ENCODE measurements at regions not wholly inside any gene's neighbourhood (a gene's known extent, or its start where the extent isn't known, plus 50 kb on each side); places are given as distances from the start of the nearest gene placed in this dataset.
"Not testable (repeated sequence)": the region's sequence is repeated elsewhere in the genome, so short reads cannot be mapped to it uniquely, and the experiment has no call there.

- 0 out of 2 replicates have a peak overlapping the region, but pooled peaks have one; percentile 8 for H3K27ac ChIP-seq
These were observed 622.4 kb downstream of the CHSY3 start for GRCh38 chr5:130526708-130527107.

GRCh38 chr5:130520211-130520610 is 615.9 kb downstream of the CHSY3 start:
- TF ChIP-seq CTCF (conservative IDR thresholded peaks at IDR 0.05), result no peak
- no peak overlapping the region for H3K27ac ChIP-seq

More at GRCh38 chr5:130526708-130527107, 622.4 kb downstream of the CHSY3 start:
- no peak for TF ChIP-seq CTCF (conservative IDR thresholded peaks at IDR 0.05)

- no peak overlapping the region for H3K27ac ChIP-seq
- no peak for TF ChIP-seq CTCF (conservative IDR thresholded peaks at IDR 0.05)
These were observed 610.9 kb downstream of the CHSY3 start for GRCh38 chr5:130514984-130515690.

- TF ChIP-seq CTCF (conservative IDR thresholded peaks at IDR 0.05), result no peak
- H3K27ac ChIP-seq, result no peak overlapping the region
These were observed 598.4 kb downstream of the CHSY3 start for GRCh38 chr5:130502702-130503101.

- no peak overlapping the region for H3K27ac ChIP-seq
- TF ChIP-seq CTCF (conservative IDR thresholded peaks at IDR 0.05), result no peak
These were observed 597.0 kb downstream of the CHSY3 start for GRCh38 chr5:130501151-130501865.

- not testable (repeated sequence) for H3K27ac ChIP-seq
These were observed 596.2 kb downstream of the CHSY3 start for GRCh38 chr5:130500495-130500894.

- TF ChIP-seq CTCF (conservative IDR thresholded peaks at IDR 0.05), result no peak
- H3K27ac ChIP-seq, result no peak overlapping the region
These were observed 592.0 kb downstream of the CHSY3 start for GRCh38 chr5:130496215-130496614.

- H3K27ac ChIP-seq, result no peak overlapping the region
- no peak for TF ChIP-seq CTCF (conservative IDR thresholded peaks at IDR 0.05)
These were observed 584.0 kb downstream of the CHSY3 start for GRCh38 chr5:130488252-130488651.

Measured in VCaP (cell line).